NT2/D1 (cell line): ENCODE measurements at regions not wholly inside any gene's neighbourhood (a gene's known extent, or its start where the extent isn't known, plus 50 kb on each side); places are given as distances from the start of the nearest gene placed in this dataset.

Source experiments
- DNase-seq: peaks from one replicate; pipeline ENCODE4 v3.0.0-alpha.2; 2011; ENCODE audit warnings: low read depth, low spot score
- H3K27me3 ChIP-seq: 2 replicates; pipeline ENCODE4 v1.6.0; 2011; ENCODE audit warnings: mild to moderate bottlenecking; ENCODE audit not compliant: insufficient read length, insufficient read depth
- H3K36me3 ChIP-seq: 2 replicates; pipeline ENCODE4 v1.6.1; 2011; ENCODE audit warnings: mild to moderate bottlenecking, low read length, mixed read lengths; ENCODE audit not compliant: insufficient read depth, insufficient read length
- H3K4me1 ChIP-seq: 2 replicates; pipeline ENCODE4 v1.5.1; 2011; ENCODE audit not compliant: insufficient read depth, insufficient read length
- H3K4me3 ChIP-seq: 2 replicates; pipeline ENCODE4 v1.5.1; 2011; ENCODE audit warnings: low read depth; ENCODE audit not compliant: insufficient read length
- H3K9ac ChIP-seq: 2 replicates; pipeline ENCODE4 v1.6.0; 2011; ENCODE audit warnings: low read depth; ENCODE audit not compliant: insufficient read length
- H3K9me3 ChIP-seq: 2 replicates; pipeline ENCODE4 v1.5.1; 2011; ENCODE audit warnings: mild to moderate bottlenecking, low read length; ENCODE audit not compliant: insufficient read depth
- SUZ12 ChIP-seq: IDR thresholded peaks from 2 replicates; pipeline ENCODE4 v1.6.1; 2011; ENCODE audit not compliant: insufficient read length, insufficient read depth; ENCODE audit errors: extremely low read depth
- YY1 ChIP-seq: IDR thresholded peaks from 2 replicates; pipeline ENCODE4 v1.6.1; 2011; ENCODE audit not compliant: insufficient read length, insufficient read depth
- ZNF274 ChIP-seq: IDR thresholded peaks from 2 replicates; pipeline ENCODE4 v1.6.1; 2011; ENCODE audit warnings: mild to moderate bottlenecking, low read depth, low read length

DNA sequence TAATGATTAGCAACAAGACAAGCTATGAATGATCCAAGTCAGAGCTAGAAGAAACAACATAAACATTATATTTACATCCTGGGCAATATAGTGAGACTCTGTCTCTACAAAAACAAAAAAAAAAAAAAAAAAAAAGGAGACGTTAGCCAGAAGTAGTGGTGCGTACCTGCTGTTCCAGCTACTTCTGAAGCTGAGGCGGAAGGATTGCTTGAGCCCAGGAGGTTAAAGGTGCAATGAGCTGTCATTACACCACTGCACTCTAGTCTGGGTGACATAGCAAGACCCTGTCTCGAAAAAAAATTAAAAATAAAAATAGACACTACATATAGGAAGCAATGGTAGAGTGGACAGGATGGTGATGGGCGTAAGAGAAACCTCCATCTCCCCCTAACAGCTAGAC is 144.6 kb upstream of the VCX3A start:
- TF ChIP-seq YY1 (no peak), ZNF274 (no peak), SUZ12 (no peak)
- H3K9me3 ChIP-seq, result no peaks in the 10 kb centered on the region
- DNase-seq, result no peak

DNA sequence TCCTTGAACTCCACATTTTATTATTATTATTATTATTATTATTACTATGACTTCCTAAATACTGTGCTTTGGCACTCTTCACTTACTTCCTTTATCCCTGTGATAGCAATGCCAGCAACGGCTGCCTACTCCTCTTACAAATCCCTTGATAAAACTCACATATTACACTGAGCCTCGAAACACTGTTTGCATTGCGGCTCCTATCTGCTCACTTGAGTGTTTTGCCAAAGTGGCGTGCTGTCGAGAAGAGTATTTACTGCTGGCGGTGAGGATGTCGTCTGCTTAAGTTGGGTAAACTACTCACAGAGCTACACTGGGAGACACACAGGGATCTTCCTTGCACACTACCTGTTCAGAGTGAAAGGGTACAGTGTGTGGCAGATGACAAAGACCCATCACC is 143.4 kb upstream of the VCX3A start:
- no peaks in the 10 kb centered on the region for H3K9me3 ChIP-seq
- H3K4me3 ChIP-seq, result no peak overlapping the region
- H3K9ac ChIP-seq, result no peak overlapping the region
- DNase-seq, result no peak
- TF ChIP-seq SUZ12 (no peak), YY1 (no peak), ZNF274 (no peak)
- H3K4me1 ChIP-seq, result no peaks in the 10 kb centered on the region
- no peaks in the 10 kb centered on the region for H3K27me3 ChIP-seq
- H3K36me3 ChIP-seq, result no peaks in the 10 kb centered on the region

More for the DNA sequence above, 144.6 kb upstream of the VCX3A start:
- Histone ChIP-seq H3K9ac (no peak overlapping the region), H3K36me3 (no peaks in the 10 kb centered on the region), H3K27me3 (no peaks in the 10 kb centered on the region), H3K4me3 (no peak overlapping the region), H3K4me1 (no peaks in the 10 kb centered on the region)

DNA sequence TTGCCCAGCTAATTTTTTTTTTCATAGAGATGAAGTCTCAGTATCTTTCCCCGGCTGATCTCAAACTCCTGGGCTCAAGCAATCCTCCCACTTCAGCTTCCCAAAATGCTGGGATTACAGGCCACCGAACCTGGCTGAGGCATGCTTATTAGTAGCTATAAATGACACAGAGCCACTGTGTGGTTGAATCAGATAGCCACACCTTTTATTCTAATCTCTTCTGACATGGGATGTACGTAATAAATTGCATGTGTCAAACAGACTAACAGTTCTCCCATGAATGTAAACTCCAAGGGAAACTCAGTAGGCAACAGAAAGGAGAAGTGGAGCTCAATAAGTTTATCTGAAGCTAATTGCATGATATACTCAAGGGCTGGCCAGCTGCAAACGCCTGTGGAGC is 139.8 kb upstream of the VCX3A start:
- no peaks in the 10 kb centered on the region for H3K27me3 ChIP-seq
- no peaks in the 10 kb centered on the region for H3K9me3 ChIP-seq
- no peaks in the 10 kb centered on the region for H3K36me3 ChIP-seq
- H3K9ac ChIP-seq, result no peak overlapping the region
- H3K4me1 ChIP-seq, result no peaks in the 10 kb centered on the region
- no peak for DNase-seq
- TF ChIP-seq ZNF274 (no peak), SUZ12 (no peak), YY1 (no peak)
- H3K4me3 ChIP-seq, result no peak overlapping the region

DNA sequence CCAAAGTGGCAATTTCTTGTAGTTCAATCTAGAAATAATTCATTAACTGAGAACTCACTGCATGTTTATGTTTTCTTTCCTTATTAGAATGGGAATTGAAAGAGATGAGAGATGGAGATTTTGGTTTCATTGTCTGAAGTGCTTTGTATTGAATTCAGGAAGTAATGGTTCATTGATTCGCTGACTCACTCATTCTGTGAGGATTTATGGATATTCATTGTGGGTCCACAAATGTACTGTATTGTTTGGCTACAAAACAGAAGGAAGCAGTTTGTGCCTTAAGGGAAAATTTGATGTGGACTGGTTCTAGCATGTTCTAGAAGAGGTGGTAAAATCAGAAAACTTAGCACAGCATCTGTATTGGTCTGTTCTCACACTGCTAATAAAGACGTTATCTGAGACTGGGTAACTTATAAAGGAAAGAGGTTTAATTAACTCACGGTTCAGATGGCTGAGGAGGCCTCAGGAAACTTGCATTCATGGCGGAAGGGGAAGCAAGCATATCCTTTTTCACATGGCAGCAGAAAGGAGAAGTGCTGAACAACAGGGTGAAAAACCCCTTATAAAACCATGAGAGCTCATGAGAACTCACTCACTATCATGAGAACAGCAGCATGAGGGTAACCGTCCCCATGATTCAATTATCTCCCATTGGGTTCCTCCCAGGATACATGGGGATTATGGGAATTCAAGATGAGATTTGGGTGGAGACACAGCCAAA is 132.3 kb upstream of the VCX3A start:
- H3K4me3 ChIP-seq, result no peak overlapping the region
- no peak overlapping the region for H3K9ac ChIP-seq
- H3K36me3 ChIP-seq, result no peaks in the 10 kb centered on the region
- peaks cover 7% of the 10 kb centered on the region; the same call in 1 of the 2 replicates for H3K9me3 ChIP-seq
- H3K4me1 ChIP-seq, result no peaks in the 10 kb centered on the region
- TF ChIP-seq YY1, result no peak
- no peak for TF ChIP-seq SUZ12
- TF ChIP-seq ZNF274, result no peak
- H3K27me3 ChIP-seq, result no peaks in the 10 kb centered on the region
- DNase-seq, result no peak

DNA sequence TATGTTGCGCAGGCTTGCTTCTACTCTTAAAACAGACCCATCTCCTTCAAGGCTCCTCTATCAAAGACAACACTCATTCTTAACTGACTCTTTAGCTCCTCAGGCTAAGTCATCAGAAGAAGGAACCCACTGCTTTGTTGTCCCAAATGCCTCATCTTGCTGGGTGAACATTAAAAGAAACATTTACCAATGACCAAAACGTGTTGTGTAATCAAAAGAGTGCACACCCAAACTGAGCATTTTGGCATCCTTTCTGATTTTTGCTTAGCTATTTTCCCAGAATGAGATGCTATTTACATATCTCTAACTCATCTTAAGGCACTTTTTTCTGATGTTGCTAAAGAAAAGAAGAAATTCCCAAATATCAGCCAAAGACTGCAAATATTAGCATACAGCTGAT is 131.7 kb upstream of the VCX3A start:
- no peak for DNase-seq
- no peaks in the 10 kb centered on the region for H3K27me3 ChIP-seq
- no peak overlapping the region for H3K4me3 ChIP-seq
- no peaks in the 10 kb centered on the region for H3K4me1 ChIP-seq
- no peaks in the 10 kb centered on the region for H3K36me3 ChIP-seq
- H3K9ac ChIP-seq, result no peak overlapping the region
- TF ChIP-seq YY1, result no peak
- no peak for TF ChIP-seq SUZ12
- no peak for TF ChIP-seq ZNF274
- peaks cover 7% of the 10 kb centered on the region; the same call in 1 of the 2 replicates for H3K9me3 ChIP-seq

DNA sequence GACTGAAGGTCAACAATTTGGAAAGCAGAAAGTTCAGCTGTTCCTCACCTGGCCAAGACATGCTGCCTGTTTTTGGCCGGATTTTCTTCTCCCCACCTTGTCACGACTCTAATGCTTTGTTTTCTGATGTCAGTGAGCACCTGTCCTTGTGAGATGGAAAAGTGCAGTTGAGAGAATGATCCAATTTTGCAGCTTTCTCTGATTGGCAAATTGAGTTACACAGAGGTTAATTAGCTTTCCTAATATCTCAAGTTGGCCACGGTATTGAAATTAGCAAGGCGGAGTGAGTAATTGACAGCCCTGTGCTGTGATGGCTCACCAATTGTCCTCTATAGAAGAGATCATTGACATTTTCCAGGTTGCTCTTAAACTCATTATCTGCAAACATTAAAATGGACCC is 126.8 kb upstream of the VCX3A start:
- no peaks in the 10 kb centered on the region for H3K27me3 ChIP-seq
- H3K4me3 ChIP-seq, result no peak overlapping the region
- no peak for DNase-seq
- peaks cover 7% of the 10 kb centered on the region; the same call in 1 of the 2 replicates for H3K9me3 ChIP-seq
- no peaks in the 10 kb centered on the region for H3K36me3 ChIP-seq
- TF ChIP-seq SUZ12 (no peak), ZNF274 (no peak), YY1 (no peak)
- H3K9ac ChIP-seq, result no peak overlapping the region
- no peaks in the 10 kb centered on the region for H3K4me1 ChIP-seq

DNA sequence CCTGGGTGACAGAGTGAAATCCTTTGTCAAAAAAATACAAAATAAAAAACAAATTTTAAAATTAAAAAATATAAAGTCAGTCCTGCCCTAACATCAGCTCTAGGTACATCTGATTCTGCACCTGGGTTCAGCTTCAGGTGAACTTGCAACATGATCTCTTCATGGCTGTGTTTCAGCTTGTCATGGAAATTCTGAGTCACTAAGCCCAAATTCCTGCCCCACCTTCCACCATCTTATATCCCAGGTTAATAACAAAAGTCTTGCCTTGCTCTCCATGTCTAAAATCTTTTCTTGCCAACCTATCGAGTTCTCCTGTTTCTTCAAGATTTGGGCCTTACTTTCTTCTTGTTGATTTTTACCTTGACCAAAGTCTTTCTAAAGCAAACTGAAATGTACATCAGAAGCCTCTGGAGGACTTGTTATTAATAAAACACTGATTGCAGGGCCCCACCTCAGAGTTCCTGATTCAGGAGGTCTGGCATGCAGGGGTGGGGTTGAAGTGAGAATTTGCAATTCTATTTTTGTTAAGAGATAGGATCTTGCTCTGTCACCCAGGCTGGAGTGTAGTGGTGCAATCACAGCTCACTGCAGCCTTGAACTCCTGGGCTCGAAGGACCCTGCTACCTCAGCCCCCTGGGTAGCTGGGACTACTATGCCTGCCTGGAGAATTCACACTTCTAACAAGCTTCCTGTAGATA is 125.8 kb upstream of the VCX3A start:
- TF ChIP-seq ZNF274 (no peak), YY1 (no peak), SUZ12 (no peak)
- Histone ChIP-seq H3K27me3 (no peaks in the 10 kb centered on the region), H3K9me3 (peaks cover 5% of the 10 kb centered on the region; the same call in 1 of the 2 replicates)

More for the DNA sequence above, 125.8 kb upstream of the VCX3A start:
- no peak for DNase-seq
- Histone ChIP-seq H3K36me3 (no peaks in the 10 kb centered on the region), H3K4me3 (no peak overlapping the region), H3K4me1 (no peaks in the 10 kb centered on the region), H3K9ac (no peak overlapping the region)
